ENCODE measurements at regions not wholly inside any gene's neighbourhood (a gene's known extent, or its start where the extent isn't known, plus 50 kb on each side); places are given as distances from the start of the nearest gene placed in this dataset.

GRCh38 chr20:4344670-4345069, 95.6 kb upstream of the ADRA1D start:
- no peak overlapping the region for H3K27ac ChIP-seq
- H3K36me3 ChIP-seq, result no peaks in the 10 kb centered on the region
- no peak for TF ChIP-seq CTCF (IDR thresholded peaks at IDR 0.05)
- H3K9me3 ChIP-seq, result no peaks in the 10 kb centered on the region
- H3K4me3 ChIP-seq, result no peak overlapping the region
- H3K4me1 ChIP-seq (ENCODE audit: control insufficient read depth in 1 of 2, low read depth in 2 of 2), result peaks cover 0 to 10% of the 10 kb centered on the region in 2 donors
- ATAC-seq (ENCODE audit: insufficient number of reproducible peaks, low FRiP score, low read depth) (no peak), DNase-seq (ENCODE audit: low spot score) (no peak)
- no peaks in the 10 kb centered on the region for H3K27me3 ChIP-seq (replicated peaks; ENCODE audit: insufficient read depth)

- H3K27ac ChIP-seq, result no peak overlapping the region
- H3K4me3 ChIP-seq, result no peak overlapping the region
- ATAC-seq (ENCODE audit: insufficient number of reproducible peaks, low FRiP score, low read depth), result no peak
- no peak for DNase-seq (ENCODE audit: low spot score)
- no peaks in the 10 kb centered on the region for H3K36me3 ChIP-seq
- H3K4me1 ChIP-seq (ENCODE audit: control insufficient read depth in 1 of 2, low read depth in 2 of 2), result peaks cover 0 to 10% of the 10 kb centered on the region in 2 donors
- no peak for TF ChIP-seq CTCF (IDR thresholded peaks at IDR 0.05)
- H3K27me3 ChIP-seq (replicated peaks; ENCODE audit: insufficient read depth), result no peaks in the 10 kb centered on the region
- H3K9me3 ChIP-seq, result no peaks in the 10 kb centered on the region
These were observed 93.5 kb upstream of the ADRA1D start for GRCh38 chr20:4342609-4343008.

GRCh38 chr20:4341804-4342485, 92.9 kb upstream of the ADRA1D start:
- Histone ChIP-seq H3K27ac (peak overlapping the region in 1 of 2 donors; percentile 13), H3K27me3 (replicated peaks; ENCODE audit: insufficient read depth) (no peaks in the 10 kb centered on the region), H3K9me3 (no peaks in the 10 kb centered on the region), H3K4me1 (ENCODE audit: control insufficient read depth in 1 of 2, low read depth in 2 of 2) (peaks cover 0 to 10% of the 10 kb centered on the region in 2 donors), H3K36me3 (no peaks in the 10 kb centered on the region), H3K4me3 (peak overlapping the region; percentile 31)
- ATAC-seq (ENCODE audit: insufficient number of reproducible peaks, low FRiP score, low read depth) (no peak), DNase-seq (ENCODE audit: low spot score) (no peak)
- TF ChIP-seq CTCF (IDR thresholded peaks at IDR 0.05), result no peak

- DNase-seq (ENCODE audit: low spot score), result no peak
- H3K4me3 ChIP-seq, result no peak overlapping the region
- no peak for TF ChIP-seq CTCF (IDR thresholded peaks at IDR 0.05)
- no peak for ATAC-seq (ENCODE audit: insufficient number of reproducible peaks, low FRiP score, low read depth)
- H3K36me3 ChIP-seq, result no peaks in the 10 kb centered on the region
- H3K9me3 ChIP-seq, result no peaks in the 10 kb centered on the region
- H3K4me1 ChIP-seq (ENCODE audit: control insufficient read depth in 1 of 2, low read depth in 2 of 2), result no peaks in the 10 kb centered on the region
- H3K27ac ChIP-seq, result no peak overlapping the region
- no peaks in the 10 kb centered on the region for H3K27me3 ChIP-seq (replicated peaks; ENCODE audit: insufficient read depth)
These were observed 86.6 kb upstream of the ADRA1D start for GRCh38 chr20:4335722-4336121.

GRCh38 chr20:4332121-4332860, 83.2 kb upstream of the ADRA1D start:
- Histone ChIP-seq H3K36me3 (no peaks in the 10 kb centered on the region), H3K27me3 (replicated peaks; ENCODE audit: insufficient read depth) (no peaks in the 10 kb centered on the region), H3K4me1 (ENCODE audit: control insufficient read depth in 1 of 2, low read depth in 2 of 2) (peaks cover 0 to 21% of the 10 kb centered on the region in 2 donors), H3K9me3 (no peaks in the 10 kb centered on the region), H3K27ac (no peak overlapping the region), H3K4me3 (no peak overlapping the region)
- no peak for ATAC-seq (ENCODE audit: insufficient number of reproducible peaks, low FRiP score, low read depth)
- TF ChIP-seq CTCF (IDR thresholded peaks at IDR 0.05), result no peak
- DNase-seq (ENCODE audit: low spot score), result no peak

All from thoracic aorta (tissue), 2 donors.